ENCODE measurements at regions not wholly inside any gene's neighbourhood (a gene's known extent, or its start where the extent isn't known, plus 50 kb on each side); places are given as distances from the start of the nearest gene placed in this dataset.

DNA sequence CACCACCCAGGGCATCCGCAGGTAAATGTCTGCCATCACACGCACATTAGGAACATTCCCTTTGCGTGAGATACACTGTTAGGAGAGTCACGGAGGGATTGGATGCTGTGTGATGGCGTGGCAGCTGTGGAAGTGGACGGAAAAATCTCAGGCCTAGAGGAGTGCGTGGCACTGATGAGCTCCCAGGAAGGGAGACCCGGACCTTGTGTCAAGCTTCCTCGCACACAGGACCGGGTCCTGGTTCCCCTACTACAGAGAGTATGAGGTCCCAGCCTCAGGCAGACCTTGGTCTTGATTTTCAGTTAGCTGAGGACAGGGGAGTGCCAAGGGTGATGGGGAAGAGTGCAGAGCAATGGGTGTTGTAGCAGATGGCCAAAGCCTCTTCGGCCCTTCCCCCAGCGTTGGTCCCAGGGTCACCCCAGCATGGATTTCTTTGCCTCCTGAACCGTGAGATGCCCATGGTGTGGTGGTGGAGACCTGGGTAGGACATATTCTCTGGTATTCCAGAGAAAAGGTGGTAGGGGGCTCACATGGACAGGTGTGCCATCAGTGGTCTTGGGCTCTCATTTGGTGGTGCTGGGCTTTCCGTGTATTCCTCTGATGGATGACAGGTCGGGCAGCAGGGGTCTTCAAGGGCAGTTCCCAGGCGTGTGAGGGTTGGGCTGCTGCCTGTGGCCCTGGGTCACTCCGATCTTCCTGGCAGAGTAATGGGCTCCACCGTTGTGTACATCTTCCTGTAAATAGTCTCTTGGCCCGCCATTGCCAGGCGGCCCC, 105.1 kb downstream of the SNRPN start:
- intact Hi-C loops (cut with DNase I): no loop called here
- Histone ChIP-seq H3K4me1 (no peaks in the 10 kb centered on the region), H3K4me3 (no peak overlapping the region), H3K36me3 (peaks cover 0 to 99% of the 10 kb centered on the region in 2 donors), H3K27me3 (no peaks in the 10 kb centered on the region), H3K9me3 (peaks cover 96% of the 10 kb centered on the region), H3K27ac (no peak overlapping the region)
- TF ChIP-seq POLR2A (IDR thresholded peaks at IDR 0.05) (no peak), POLR2AphosphoS5 (IDR thresholded peaks at IDR 0.05; ENCODE audit: insufficient read depth in 1 of 2, low read depth in 1 of 2) (no peak)
- TF ChIP-seq, protein P1, sequence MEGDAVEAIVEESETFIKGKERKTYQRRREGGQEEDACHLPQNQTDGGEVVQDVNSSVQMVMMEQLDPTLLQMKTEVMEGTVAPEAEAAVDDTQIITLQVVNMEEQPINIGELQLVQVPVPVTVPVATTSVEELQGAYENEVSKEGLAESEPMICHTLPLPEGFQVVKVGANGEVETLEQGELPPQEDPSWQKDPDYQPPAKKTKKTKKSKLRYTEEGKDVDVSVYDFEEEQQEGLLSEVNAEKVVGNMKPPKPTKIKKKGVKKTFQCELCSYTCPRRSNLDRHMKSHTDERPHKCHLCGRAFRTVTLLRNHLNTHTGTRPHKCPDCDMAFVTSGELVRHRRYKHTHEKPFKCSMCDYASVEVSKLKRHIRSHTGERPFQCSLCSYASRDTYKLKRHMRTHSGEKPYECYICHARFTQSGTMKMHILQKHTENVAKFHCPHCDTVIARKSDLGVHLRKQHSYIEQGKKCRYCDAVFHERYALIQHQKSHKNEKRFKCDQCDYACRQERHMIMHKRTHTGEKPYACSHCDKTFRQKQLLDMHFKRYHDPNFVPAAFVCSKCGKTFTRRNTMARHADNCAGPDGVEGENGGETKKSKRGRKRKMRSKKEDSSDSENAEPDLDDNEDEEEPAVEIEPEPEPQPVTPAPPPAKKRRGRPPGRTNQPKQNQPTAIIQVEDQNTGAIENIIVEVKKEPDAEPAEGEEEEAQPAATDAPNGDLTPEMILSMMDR (IDR thresholded peaks at IDR 0.05): no peak
- DNase-seq (ENCODE audit: extremely low spot score in 2 of 2): peak in 1 of 2 donors; percentile 49

DNA sequence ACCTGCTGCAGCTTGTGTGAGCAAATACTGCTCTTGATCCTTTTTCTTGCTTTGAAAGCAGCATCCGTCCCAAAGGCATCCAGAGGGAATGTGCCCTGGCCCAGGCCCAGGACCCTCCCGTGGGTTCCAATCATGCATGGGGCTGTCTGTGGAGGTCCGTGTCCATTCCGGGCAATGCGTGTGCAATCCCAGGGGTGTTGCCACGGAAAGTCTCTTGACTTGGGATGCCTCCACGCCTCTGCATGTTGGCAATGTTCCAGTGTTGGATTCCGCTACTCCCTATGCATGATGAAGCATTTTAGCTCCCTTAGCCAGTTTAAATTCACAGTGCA, 105.7 kb downstream of the SNRPN start:
- H3K27ac ChIP-seq: no peak overlapping the region
- intact Hi-C loops (cut with DNase I): no loop called here
- no peak overlapping the region for H3K4me3 ChIP-seq
- H3K4me1 ChIP-seq: no peaks in the 10 kb centered on the region
- H3K27me3 ChIP-seq: no peaks in the 10 kb centered on the region
- peaks cover 95% of the 10 kb centered on the region for H3K9me3 ChIP-seq
- TF ChIP-seq, protein P1 (IDR thresholded peaks at IDR 0.05): no peak
- TF ChIP-seq POLR2A (IDR thresholded peaks at IDR 0.05) (no peak), POLR2AphosphoS5 (IDR thresholded peaks at IDR 0.05; ENCODE audit: insufficient read depth in 1 of 2, low read depth in 1 of 2) (no peak)
- peaks cover 0 to 99% of the 10 kb centered on the region in 2 donors for H3K36me3 ChIP-seq
- peak in 1 of 2 donors; percentile 67 for DNase-seq (ENCODE audit: extremely low spot score in 2 of 2)

DNA sequence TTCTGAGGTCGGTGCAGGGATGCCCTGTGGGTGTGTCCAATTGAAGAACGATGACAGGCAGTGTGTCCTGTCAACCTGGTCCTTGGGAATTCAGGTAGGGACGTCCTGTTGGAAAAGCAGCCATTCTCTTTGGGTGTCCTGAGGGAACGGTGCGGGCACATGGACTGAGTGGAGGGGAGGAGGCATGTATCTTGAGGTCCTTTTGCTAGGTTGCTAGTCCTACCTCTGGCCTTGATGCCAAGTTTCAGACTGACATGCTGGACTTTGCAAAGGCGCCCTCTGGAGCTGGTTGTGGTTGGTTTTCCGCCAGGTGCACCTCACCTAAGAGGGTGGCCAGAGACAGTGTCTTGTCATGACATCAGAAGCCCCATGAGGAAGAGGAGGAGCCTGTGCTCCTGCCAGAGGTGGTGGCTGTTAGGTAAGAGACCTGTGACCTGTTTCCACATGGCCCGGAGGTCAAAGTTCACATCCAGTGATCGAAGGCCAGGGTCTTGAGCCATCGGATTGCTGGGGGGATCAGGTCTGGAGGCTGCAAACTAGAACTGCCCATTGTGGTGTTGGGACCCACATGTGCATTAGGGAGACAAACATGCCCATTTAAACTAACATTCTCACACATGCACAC, 106.3 kb downstream of the SNRPN start:
- Histone ChIP-seq H3K4me1 (no peaks in the 10 kb centered on the region), H3K4me3 (no peak overlapping the region), H3K9me3 (peaks cover 95% of the 10 kb centered on the region), H3K27ac (no peak overlapping the region), H3K27me3 (no peaks in the 10 kb centered on the region), H3K36me3 (peaks cover 4 to 99% of the 10 kb centered on the region in 2 donors)
- intact Hi-C loops (cut with DNase I): no loop called here
- no peak for DNase-seq (ENCODE audit: extremely low spot score in 2 of 2)
- no peak for TF ChIP-seq POLR2AphosphoS5 (IDR thresholded peaks at IDR 0.05; ENCODE audit: insufficient read depth in 1 of 2, low read depth in 1 of 2)
- TF ChIP-seq, protein P1 (IDR thresholded peaks at IDR 0.05): no peak
- no peak for TF ChIP-seq POLR2A (IDR thresholded peaks at IDR 0.05)

DNA sequence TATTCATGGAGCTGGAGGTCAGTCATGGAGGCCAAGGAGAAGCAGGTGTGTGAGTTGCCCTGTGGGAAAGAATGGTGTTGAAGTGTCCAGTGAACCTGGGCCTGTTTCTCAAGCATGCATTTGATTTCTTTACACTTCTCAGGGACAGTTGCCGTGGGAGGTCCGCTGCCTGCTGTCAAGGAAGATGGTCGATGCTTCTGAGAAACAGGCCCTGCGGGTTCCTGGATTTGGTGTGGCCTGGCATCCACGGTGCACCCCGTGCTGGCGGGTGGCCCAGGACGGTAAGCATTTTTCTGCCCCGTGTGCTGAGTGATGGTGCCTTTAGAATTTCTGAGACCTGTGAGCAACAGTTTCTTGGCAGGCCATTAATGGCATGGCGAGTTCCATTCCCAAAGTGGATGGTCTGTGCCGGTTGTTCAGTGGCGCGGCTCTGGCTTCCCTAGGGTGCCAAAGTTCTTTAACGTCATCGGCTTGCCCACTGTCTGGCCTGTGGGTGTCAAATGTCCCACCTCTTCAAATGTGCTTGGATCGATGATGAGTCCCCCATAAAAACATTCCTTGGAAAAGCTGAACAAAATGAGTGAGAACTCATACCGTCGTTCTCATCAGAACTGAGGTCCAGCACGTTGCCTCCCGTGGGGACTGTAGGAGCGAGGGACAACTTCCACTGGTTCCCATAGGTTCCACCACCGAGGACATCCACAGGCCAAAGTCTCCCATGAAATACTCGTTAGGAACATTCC, 107.2 kb downstream of the SNRPN start:
- intact Hi-C loops (cut with DNase I): no loop called here
- TF ChIP-seq POLR2AphosphoS5 (IDR thresholded peaks at IDR 0.05; ENCODE audit: insufficient read depth in 1 of 2, low read depth in 1 of 2): no peak
- TF ChIP-seq POLR2A (IDR thresholded peaks at IDR 0.05): no peak
- TF ChIP-seq, protein P1 (IDR thresholded peaks at IDR 0.05): no peak
- peaks cover 4 to 98% of the 10 kb centered on the region in 2 donors for H3K36me3 ChIP-seq

More for the DNA sequence above, 107.2 kb downstream of the SNRPN start:
- DNase-seq (ENCODE audit: extremely low spot score in 2 of 2): no peak
- Histone ChIP-seq H3K27ac (no peak overlapping the region), H3K4me1 (no peaks in the 10 kb centered on the region), H3K4me3 (no peak overlapping the region), H3K27me3 (no peaks in the 10 kb centered on the region), H3K9me3 (peaks cover 97% of the 10 kb centered on the region)

Measured in vagina (tissue), 2 donors.